Upper lobe of left lung (tissue), 6 donors: ENCODE measurements at regions not wholly inside any gene's neighbourhood (a gene's known extent, or its start where the extent isn't known, plus 50 kb on each side); places are given as distances from the start of the nearest gene placed in this dataset.

Experiments used
- ATAC-seq, 2 donors: fragments of 200-7000 bp; cut with Tn5 transposase; one replicate each; pipeline ENCODE4 v1.9.1; 2022; ENCODE audit warnings: mild to moderate bottlenecking in 2 of 2, moderate library complexity in 2 of 2; ENCODE audit not compliant: low FRiP score in 2 of 2
- DNase-seq, 2 donors: peaks; one replicate each; pipeline ENCODE4 v3.0.0-alpha.2; 2019 to 2020
- H3K27ac ChIP-seq, 4 donors: fragments of 200-600 bp; sonication (generic); one replicate each; pipeline ENCODE4 v1.5.1; 2016 to 2019
- H3K27me3 ChIP-seq, 4 donors: fragments of 200-600 bp; sonication (generic); one replicate each; pipeline ENCODE4 v1.5.1; 2017 to 2019
- H3K36me3 ChIP-seq, 4 donors: fragments of 200-600 bp; sonication (generic); one replicate each; pipeline ENCODE4 v1.5.1; 2016 to 2019
- H3K4me1 ChIP-seq, 4 donors: fragments of 200-600 bp; sonication (generic); one replicate each; pipeline ENCODE4 v1.5.1; 2018 to 2019
- H3K4me3 ChIP-seq, 4 donors: fragments of 200-600 bp; sonication (generic); one replicate each; pipeline ENCODE4 v1.5.1; 2017 to 2019; ENCODE audit warnings: mild to moderate bottlenecking in 2 of 4, moderate library complexity in 1 of 4
- H3K9me3 ChIP-seq, 4 donors: fragments of 200-600 bp; sonication (generic); one replicate each; pipeline ENCODE4 v1.5.1; 2018 to 2019
- EP300 ChIP-seq, 4 donors: sonication (generic); formaldehyde crosslinking; IDR thresholded peaks; one replicate each; pipeline ENCODE4 v1.5.1; 2017; ENCODE audit warnings: antibody characterized with exemption in 4 of 4, control low read depth in 2 of 4
- POLR2A ChIP-seq, 4 donors: fragments of 450-650 bp; IDR thresholded peaks; one replicate each; pipeline ENCODE4 v1.5.1; 2016 to 2017; ENCODE audit warnings: antibody characterized with exemption in 4 of 4, mild to moderate bottlenecking in 2 of 4
- POLR2AphosphoS5 ChIP-seq, 2 donors: sonication (generic); formaldehyde crosslinking; IDR thresholded peaks; one replicate each; pipeline ENCODE4 v1.5.1; 2017; ENCODE audit warnings: antibody characterized with exemption in 2 of 2
- WGBS, 2 donors: methylation state at CpG; one replicate each; pipeline ENCODE4 v1.1.5; 2017 to 2018; 5-methylcytosine and 5-hydroxymethylcytosine counted together
- TF ChIP-seq, protein P1 (sequence below), 6 experiments: fragments of 450-650 bp in 4 of 6; fragments of 200-600 bp in 2 of 6; sonication (generic) in 2 of 6; IDR thresholded peaks; one replicate each; pipeline ENCODE4 v1.5.1; 2016 to 2019; ENCODE audit warnings: antibody characterized with exemption in 6 of 6
- donor health status: DM: no; HTN: no; CAD: no; lungs with moderate emphysema.
- donor health status: DM: no; HTN: yes; CAD: no; lungs with severe emphysema.

DNA sequence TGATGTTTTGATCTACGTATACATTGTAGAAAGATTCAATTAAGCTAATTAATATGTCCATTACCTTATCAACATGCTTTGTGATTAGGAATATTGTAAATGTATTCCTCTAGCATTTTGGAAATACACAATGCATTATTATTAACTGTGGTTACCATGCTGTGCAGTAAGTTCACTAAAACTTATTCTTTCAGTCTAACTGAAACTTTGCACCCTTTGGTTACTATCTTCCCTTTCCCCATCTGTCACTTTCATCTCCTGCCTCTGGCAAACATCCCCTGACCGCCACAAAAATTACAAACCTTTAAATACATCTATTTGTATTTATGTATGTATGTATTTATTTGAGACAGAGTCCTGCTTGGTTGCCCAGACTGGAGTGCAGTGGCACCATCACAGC is 388.0 kb downstream of the NYAP2 start:
- Histone ChIP-seq H3K9me3 (no peaks in the 10 kb centered on the region), H3K4me3 (no peak overlapping the region), H3K27me3 (no peaks in the 10 kb centered on the region), H3K36me3 (no peaks in the 10 kb centered on the region), H3K4me1 (no peaks in the 10 kb centered on the region), H3K27ac (no peak overlapping the region)
- 80 to 85% methylated on average over 2 of the region's 2 CpGs for WGBS, 2 donors
- no peak for TF ChIP-seq POLR2A (IDR thresholded peaks at IDR 0.05)
- TF ChIP-seq EP300 (IDR thresholded peaks at IDR 0.05), result no peak
- TF ChIP-seq, protein P1, sequence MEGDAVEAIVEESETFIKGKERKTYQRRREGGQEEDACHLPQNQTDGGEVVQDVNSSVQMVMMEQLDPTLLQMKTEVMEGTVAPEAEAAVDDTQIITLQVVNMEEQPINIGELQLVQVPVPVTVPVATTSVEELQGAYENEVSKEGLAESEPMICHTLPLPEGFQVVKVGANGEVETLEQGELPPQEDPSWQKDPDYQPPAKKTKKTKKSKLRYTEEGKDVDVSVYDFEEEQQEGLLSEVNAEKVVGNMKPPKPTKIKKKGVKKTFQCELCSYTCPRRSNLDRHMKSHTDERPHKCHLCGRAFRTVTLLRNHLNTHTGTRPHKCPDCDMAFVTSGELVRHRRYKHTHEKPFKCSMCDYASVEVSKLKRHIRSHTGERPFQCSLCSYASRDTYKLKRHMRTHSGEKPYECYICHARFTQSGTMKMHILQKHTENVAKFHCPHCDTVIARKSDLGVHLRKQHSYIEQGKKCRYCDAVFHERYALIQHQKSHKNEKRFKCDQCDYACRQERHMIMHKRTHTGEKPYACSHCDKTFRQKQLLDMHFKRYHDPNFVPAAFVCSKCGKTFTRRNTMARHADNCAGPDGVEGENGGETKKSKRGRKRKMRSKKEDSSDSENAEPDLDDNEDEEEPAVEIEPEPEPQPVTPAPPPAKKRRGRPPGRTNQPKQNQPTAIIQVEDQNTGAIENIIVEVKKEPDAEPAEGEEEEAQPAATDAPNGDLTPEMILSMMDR (IDR thresholded peaks at IDR 0.05), result no peak
- TF ChIP-seq POLR2AphosphoS5 (IDR thresholded peaks at IDR 0.05), result no peak
- ATAC-seq, result no peak
- no peak for DNase-seq

DNA sequence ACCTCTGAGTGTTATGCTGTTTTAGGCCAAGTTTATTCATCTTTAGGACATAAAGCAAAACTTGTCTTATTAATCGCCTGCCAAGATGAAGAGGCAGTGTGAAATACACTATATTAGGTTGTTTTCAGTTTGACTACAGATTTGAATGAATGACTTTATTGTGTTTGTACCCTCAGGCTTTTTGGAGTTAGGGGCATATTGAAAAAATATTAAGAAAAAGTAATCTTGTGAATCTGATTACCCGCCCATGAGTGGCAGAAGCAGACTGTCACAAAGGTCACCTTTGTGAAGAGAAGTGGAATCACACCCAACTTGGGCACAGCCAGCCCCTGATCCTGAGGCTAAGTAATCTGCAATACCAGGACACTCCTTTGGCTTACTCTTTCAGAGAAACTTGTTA is 382.5 kb downstream of the NYAP2 start:
- no peak for ATAC-seq

DNA sequence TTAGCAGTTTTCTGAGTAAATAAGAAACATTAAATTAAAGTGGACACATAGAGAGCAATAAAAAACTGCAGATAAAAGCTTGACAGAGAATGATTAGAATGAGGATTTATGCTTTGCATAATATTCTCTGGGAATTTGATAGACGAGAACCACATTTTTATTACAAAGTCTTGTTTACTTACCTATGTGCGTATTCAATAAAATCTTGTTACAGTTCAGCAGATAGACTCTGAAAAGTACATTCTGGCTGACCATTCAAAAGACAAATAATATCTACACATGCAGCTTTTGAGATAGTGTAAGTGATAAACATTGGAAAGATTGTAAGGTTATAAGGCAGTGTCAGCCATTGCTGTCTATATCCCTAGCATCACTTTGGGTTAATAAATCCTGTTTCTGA is 381.6 kb downstream of the NYAP2 start:
- ATAC-seq, result no peak
- Histone ChIP-seq H3K27ac (no peak overlapping the region), H3K9me3 (no peaks in the 10 kb centered on the region), H3K4me1 (no peaks in the 10 kb centered on the region), H3K4me3 (no peak overlapping the region), H3K27me3 (no peaks in the 10 kb centered on the region), H3K36me3 (no peaks in the 10 kb centered on the region)
- TF ChIP-seq POLR2A (IDR thresholded peaks at IDR 0.05) (no peak), POLR2AphosphoS5 (IDR thresholded peaks at IDR 0.05) (no peak), EP300 (IDR thresholded peaks at IDR 0.05) (no peak)
- TF ChIP-seq, protein P1 (IDR thresholded peaks at IDR 0.05), result no peak
- WGBS, 2 donors, result 88 to 89% methylated on average over 2 of the region's 2 CpGs
- no peak for DNase-seq

More for the DNA sequence above, 382.5 kb downstream of the NYAP2 start:
- WGBS, 2 donors, result 81 to 83% methylated on average over 2 of the region's 2 CpGs
- DNase-seq, result no peak
- H3K27me3 ChIP-seq, result no peaks in the 10 kb centered on the region
- no peaks in the 10 kb centered on the region for H3K36me3 ChIP-seq
- H3K4me1 ChIP-seq, result no peaks in the 10 kb centered on the region
- no peak overlapping the region for H3K4me3 ChIP-seq
- TF ChIP-seq POLR2A (IDR thresholded peaks at IDR 0.05) (no peak), POLR2AphosphoS5 (IDR thresholded peaks at IDR 0.05) (no peak), EP300 (IDR thresholded peaks at IDR 0.05) (no peak)
- TF ChIP-seq, protein P1 (IDR thresholded peaks at IDR 0.05), result no peak
- H3K27ac ChIP-seq, result no peak overlapping the region
- no peaks in the 10 kb centered on the region for H3K9me3 ChIP-seq

DNA sequence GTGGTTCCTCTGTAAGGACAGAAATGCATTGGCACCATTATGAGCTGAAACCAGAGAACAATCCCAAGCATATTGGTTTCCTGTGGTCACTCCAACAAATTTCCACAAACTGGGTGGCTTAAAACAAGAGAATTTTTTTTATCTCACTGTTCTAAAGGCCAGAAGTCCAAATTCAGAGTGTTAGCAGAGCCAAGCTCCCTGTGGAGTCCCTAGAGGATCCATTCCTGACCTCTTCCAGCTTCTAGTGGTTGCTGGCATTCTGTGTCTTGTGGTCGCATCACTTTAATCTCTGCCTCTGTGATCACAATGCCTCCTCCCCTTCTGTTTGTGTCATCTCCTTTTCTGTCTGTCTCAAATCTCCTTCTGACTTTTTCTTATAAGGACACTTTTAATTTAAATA is 380.3 kb downstream of the NYAP2 start:
- no peak overlapping the region for H3K4me3 ChIP-seq
- DNase-seq, result no peak
- TF ChIP-seq, protein P1 (IDR thresholded peaks at IDR 0.05), result no peak
- TF ChIP-seq POLR2A (IDR thresholded peaks at IDR 0.05) (no peak), POLR2AphosphoS5 (IDR thresholded peaks at IDR 0.05) (no peak), EP300 (IDR thresholded peaks at IDR 0.05) (no peak)
- H3K27me3 ChIP-seq, result no peaks in the 10 kb centered on the region
- no peaks in the 10 kb centered on the region for H3K36me3 ChIP-seq
- ATAC-seq, result peak in 1 of 2 donors; percentile 67
- H3K27ac ChIP-seq, result no peak overlapping the region
- H3K4me1 ChIP-seq, result no peaks in the 10 kb centered on the region
- 76 to 86% methylated on average over 1 of the region's 1 CpG for WGBS, 2 donors
- H3K9me3 ChIP-seq, result no peaks in the 10 kb centered on the region

DNA sequence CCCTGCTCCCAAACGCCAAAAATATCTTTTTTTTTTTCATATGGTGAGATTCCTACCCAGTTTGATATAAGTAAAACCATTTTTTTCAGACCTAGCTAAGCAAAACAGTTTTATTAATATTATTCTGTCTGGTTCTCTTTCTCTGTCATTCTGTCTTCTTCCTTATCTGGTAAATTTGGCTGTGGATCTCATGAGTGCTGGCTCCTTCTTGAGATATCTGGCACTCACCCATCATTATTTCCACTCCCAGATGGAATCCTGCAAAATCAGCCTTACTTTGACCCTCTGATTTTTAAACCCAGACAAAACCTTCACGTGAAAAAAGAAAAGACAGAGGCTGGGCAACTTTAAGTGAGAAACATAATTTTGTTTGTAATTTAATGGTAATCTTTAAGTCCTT is 373.6 kb downstream of the NYAP2 start:
- Histone ChIP-seq H3K4me3 (no peak overlapping the region), H3K27ac (no peak overlapping the region), H3K27me3 (no peaks in the 10 kb centered on the region), H3K9me3 (no peaks in the 10 kb centered on the region), H3K36me3 (no peaks in the 10 kb centered on the region), H3K4me1 (no peaks in the 10 kb centered on the region)
- DNase-seq (no peak), ATAC-seq (peak in 1 of 2 donors; percentile 35)
- WGBS, 2 donors, result 65 to 69% methylated on average over 2 of the region's 2 CpGs
- TF ChIP-seq POLR2AphosphoS5 (IDR thresholded peaks at IDR 0.05) (no peak), POLR2A (IDR thresholded peaks at IDR 0.05) (no peak), EP300 (IDR thresholded peaks at IDR 0.05) (no peak)
- TF ChIP-seq, protein P1 (IDR thresholded peaks at IDR 0.05), result no peak
